ENCODE measurements at regions not wholly inside any gene's neighbourhood (a gene's known extent, or its start where the extent isn't known, plus 50 kb on each side); places are given as distances from the start of the nearest gene placed in this dataset.

DNA sequence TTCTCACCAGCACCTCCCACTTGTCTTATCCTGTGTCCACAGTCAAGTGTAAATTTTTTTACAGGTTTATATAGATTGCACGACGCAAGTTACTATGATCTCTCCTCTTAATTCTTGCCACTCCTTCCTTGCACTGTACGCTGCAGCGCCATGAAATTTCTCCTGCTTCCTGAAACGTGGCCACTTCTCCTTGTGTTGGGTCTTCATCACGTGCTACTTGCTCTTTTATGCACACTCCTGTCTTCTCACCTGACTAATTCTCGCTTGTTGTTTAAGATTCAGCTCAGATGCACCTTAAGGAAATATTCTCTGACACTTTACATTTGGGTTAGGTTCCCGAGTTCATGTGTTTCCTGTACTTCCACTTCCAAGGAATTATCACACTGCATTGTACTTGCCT lies 76.5 kb upstream of the ODAD2 start:
- Histone ChIP-seq H3K4me1 (ENCODE audit: insufficient read depth, low read length, poor library complexity, severe bottlenecking) (no peaks in the 10 kb centered on the region), H3K27ac (ENCODE audit: low read depth, low read length, poor library complexity, severe bottlenecking) (no peak overlapping the region), H3K36me3 (ENCODE audit: insufficient read depth, low read length, poor library complexity, severe bottlenecking) (no peaks in the 10 kb centered on the region), H3K27me3 (replicated peaks; ENCODE audit: insufficient read depth, low read depth, low read length, poor library complexity) (no peaks in the 10 kb centered on the region), H3K9me3 (ENCODE audit: low read depth, low read length, poor library complexity, severe bottlenecking) (no peaks in the 10 kb centered on the region), H3K4me3 (ENCODE audit: low read depth, low read length, poor library complexity, severe bottlenecking) (no peak overlapping the region)
- POLR2A ChIA-PET (ENCODE audit: low non-redundant PET), result no interaction called here
- intact Hi-C loops (cut with micrococcal nuclease; ENCODE audit: unreplicated experiment), result no loop called here
- no peak for TF ChIP-seq EZH2 (IDR thresholded peaks at IDR 0.05; ENCODE audit: borderline replicate concordance, low read depth, low read length, poor library complexity, severe bottlenecking)
- TF ChIP-seq, protein P1, sequence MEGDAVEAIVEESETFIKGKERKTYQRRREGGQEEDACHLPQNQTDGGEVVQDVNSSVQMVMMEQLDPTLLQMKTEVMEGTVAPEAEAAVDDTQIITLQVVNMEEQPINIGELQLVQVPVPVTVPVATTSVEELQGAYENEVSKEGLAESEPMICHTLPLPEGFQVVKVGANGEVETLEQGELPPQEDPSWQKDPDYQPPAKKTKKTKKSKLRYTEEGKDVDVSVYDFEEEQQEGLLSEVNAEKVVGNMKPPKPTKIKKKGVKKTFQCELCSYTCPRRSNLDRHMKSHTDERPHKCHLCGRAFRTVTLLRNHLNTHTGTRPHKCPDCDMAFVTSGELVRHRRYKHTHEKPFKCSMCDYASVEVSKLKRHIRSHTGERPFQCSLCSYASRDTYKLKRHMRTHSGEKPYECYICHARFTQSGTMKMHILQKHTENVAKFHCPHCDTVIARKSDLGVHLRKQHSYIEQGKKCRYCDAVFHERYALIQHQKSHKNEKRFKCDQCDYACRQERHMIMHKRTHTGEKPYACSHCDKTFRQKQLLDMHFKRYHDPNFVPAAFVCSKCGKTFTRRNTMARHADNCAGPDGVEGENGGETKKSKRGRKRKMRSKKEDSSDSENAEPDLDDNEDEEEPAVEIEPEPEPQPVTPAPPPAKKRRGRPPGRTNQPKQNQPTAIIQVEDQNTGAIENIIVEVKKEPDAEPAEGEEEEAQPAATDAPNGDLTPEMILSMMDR (conservative IDR thresholded peaks at IDR 0.05; ENCODE audit: low read depth, low read length), result no peak
- DNase-seq (ENCODE audit: low spot score), result no peak
- CTCF ChIA-PET, result no interaction called here
- no TSS peak for BruUV-seq (replicated peaks)

DNA sequence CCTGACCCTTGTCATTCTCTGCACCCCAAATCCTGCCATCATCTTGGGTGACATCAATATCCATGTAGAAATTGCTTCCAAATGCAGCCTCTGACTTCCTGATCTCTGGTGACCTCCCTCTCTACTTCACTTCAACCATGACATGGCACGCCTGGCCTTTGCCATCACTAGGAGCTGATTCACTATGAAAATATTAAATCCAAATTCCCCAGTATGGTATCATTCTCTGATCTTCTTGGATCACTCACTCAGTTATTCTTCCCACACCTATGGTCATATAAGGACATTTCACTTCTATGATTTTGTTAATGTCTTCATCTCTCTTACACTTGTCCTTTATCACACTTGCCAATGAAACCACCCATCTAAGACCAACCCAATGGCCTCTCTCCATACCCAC lies 73.7 kb upstream of the ODAD2 start:
- CTCF ChIA-PET, result no interaction called here

DNA sequence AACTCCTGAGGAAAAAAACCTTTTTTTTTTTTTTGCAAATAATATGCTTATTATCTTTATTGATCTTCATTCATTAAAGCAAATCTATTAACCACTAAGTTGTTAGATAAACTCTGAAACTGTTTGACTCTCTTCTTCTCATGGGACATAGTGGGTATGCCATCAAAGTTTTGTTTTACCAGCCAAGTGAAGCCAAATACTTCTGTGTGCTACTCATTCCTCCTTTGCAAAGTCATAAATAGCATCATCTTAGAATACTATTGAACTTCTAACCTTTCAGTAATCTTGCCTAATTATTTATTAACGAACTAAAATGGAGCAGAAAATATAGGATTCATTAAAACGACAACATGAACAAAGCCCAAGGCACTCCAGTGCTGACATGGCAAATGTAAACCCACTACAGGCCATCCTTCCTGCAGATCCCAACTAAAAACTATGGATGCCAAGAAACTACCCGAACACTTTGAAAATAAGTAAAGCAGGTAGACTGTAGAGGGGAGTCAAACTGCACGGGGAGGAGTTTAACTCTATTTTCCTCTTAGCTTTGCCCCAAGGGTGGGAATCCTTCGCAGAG lies 61.2 kb upstream of the ODAD2 start:
- no peak for TF ChIP-seq EZH2 (IDR thresholded peaks at IDR 0.05; ENCODE audit: borderline replicate concordance, low read depth, low read length, poor library complexity, severe bottlenecking)
- TF ChIP-seq, protein P1 (conservative IDR thresholded peaks at IDR 0.05; ENCODE audit: low read depth, low read length), result no peak
- DNase-seq (ENCODE audit: low spot score), result no peak
- no peaks in the 10 kb centered on the region for H3K27me3 ChIP-seq (replicated peaks; ENCODE audit: insufficient read depth, low read depth, low read length, poor library complexity)
- BruUV-seq (replicated peaks), result no TSS peak
- intact Hi-C loops (cut with micrococcal nuclease; ENCODE audit: unreplicated experiment), result no loop called here
- H3K4me1 ChIP-seq (ENCODE audit: insufficient read depth, low read length, poor library complexity, severe bottlenecking), result no peaks in the 10 kb centered on the region
- ChIA-PET CTCF (no interaction called here), POLR2A (ENCODE audit: low non-redundant PET) (no interaction called here)
- no peaks in the 10 kb centered on the region for H3K36me3 ChIP-seq (ENCODE audit: insufficient read depth, low read length, poor library complexity, severe bottlenecking)
- no peak overlapping the region for H3K4me3 ChIP-seq (ENCODE audit: low read depth, low read length, poor library complexity, severe bottlenecking)
- no peak overlapping the region for H3K27ac ChIP-seq (ENCODE audit: low read depth, low read length, poor library complexity, severe bottlenecking)
- H3K9me3 ChIP-seq (ENCODE audit: low read depth, low read length, poor library complexity, severe bottlenecking), result no peaks in the 10 kb centered on the region

More for the DNA sequence above, 73.7 kb upstream of the ODAD2 start:
- intact Hi-C loops (cut with micrococcal nuclease; ENCODE audit: unreplicated experiment), result no loop called here
- DNase-seq (ENCODE audit: low spot score), result no peak
- Histone ChIP-seq H3K36me3 (ENCODE audit: insufficient read depth, low read length, poor library complexity, severe bottlenecking) (no peaks in the 10 kb centered on the region), H3K9me3 (ENCODE audit: low read depth, low read length, poor library complexity, severe bottlenecking) (no peaks in the 10 kb centered on the region), H3K27me3 (replicated peaks; ENCODE audit: insufficient read depth, low read depth, low read length, poor library complexity) (no peaks in the 10 kb centered on the region), H3K27ac (ENCODE audit: low read depth, low read length, poor library complexity, severe bottlenecking) (no peak overlapping the region), H3K4me3 (ENCODE audit: low read depth, low read length, poor library complexity, severe bottlenecking) (no peak overlapping the region), H3K4me1 (ENCODE audit: insufficient read depth, low read length, poor library complexity, severe bottlenecking) (no peaks in the 10 kb centered on the region)
- no peak for TF ChIP-seq EZH2 (IDR thresholded peaks at IDR 0.05; ENCODE audit: borderline replicate concordance, low read depth, low read length, poor library complexity, severe bottlenecking)
- TF ChIP-seq, protein P1 (conservative IDR thresholded peaks at IDR 0.05; ENCODE audit: low read depth, low read length), result no peak
- BruUV-seq (replicated peaks), result no TSS peak
- POLR2A ChIA-PET (ENCODE audit: low non-redundant PET), result no interaction called here
